HG02938 (cell line): ENCODE measurements at regions not wholly inside any gene's neighbourhood (a gene's known extent, or its start where the extent isn't known, plus 50 kb on each side); places are given as distances from the start of the nearest gene placed in this dataset.

ENCODE experiments used
- ATAC-seq: cut with Tn5 transposase; IDR thresholded peaks from one replicate; pipeline ENCODE4 v1.9.1; 2021; ENCODE audit warnings: mild to moderate bottlenecking, moderate library complexity; ENCODE audit not compliant: unreplicated experiment

GRCh38 chr12:60119327-60119726, 523.5 kb downstream of the SLC16A7 start:
- ATAC-seq, result no peak

- ATAC-seq, result no peak
Observed at GRCh38 chr12:60120199-60120598, 524.4 kb downstream of the SLC16A7 start.

GRCh38 chr12:60123557-60123956, 527.7 kb downstream of the SLC16A7 start:
- no peak for ATAC-seq

GRCh38 chr12:60137513-60137912, 541.7 kb downstream of the SLC16A7 start:
- no peak for ATAC-seq

GRCh38 chr12:60138526-60138925, 542.7 kb downstream of the SLC16A7 start:
- ATAC-seq, result no peak

- no peak for ATAC-seq
Observed at GRCh38 chr12:60144395-60144794, 548.6 kb downstream of the SLC16A7 start.

GRCh38 chr12:60148109-60148508, 552.3 kb downstream of the SLC16A7 start:
- ATAC-seq, result no peak

- ATAC-seq, result no peak
Observed at GRCh38 chr12:60148831-60149230, 553.0 kb downstream of the SLC16A7 start.

GRCh38 chr12:60152756-60153155, 556.9 kb downstream of the SLC16A7 start:
- ATAC-seq, result no peak

- ATAC-seq, result no peak
Observed at GRCh38 chr12:60159761-60160160, 563.9 kb downstream of the SLC16A7 start.

GRCh38 chr12:60162988-60163720, 567.3 kb downstream of the SLC16A7 start:
- no peak for ATAC-seq

- no peak for ATAC-seq
Observed at GRCh38 chr12:60165781-60166180, 570.0 kb downstream of the SLC16A7 start.

- no peak for ATAC-seq
Observed at GRCh38 chr12:60168441-60168840, 572.6 kb downstream of the SLC16A7 start.

GRCh38 chr12:60169904-60170303, 574.1 kb downstream of the SLC16A7 start:
- no peak for ATAC-seq

GRCh38 chr12:60172266-60173211, 576.7 kb downstream of the SLC16A7 start:
- no peak for ATAC-seq

- ATAC-seq, result no peak
Observed at GRCh38 chr12:60173224-60174170, 577.7 kb downstream of the SLC16A7 start.

- no peak for ATAC-seq
Observed at GRCh38 chr12:60174476-60174875, 578.6 kb downstream of the SLC16A7 start.

- ATAC-seq, result no peak
Observed at GRCh38 chr12:60174941-60175340, 579.1 kb downstream of the SLC16A7 start.

- ATAC-seq, result no peak
Observed at GRCh38 chr12:60176891-60177290, 581.1 kb downstream of the SLC16A7 start.

- ATAC-seq, result no peak
Observed at GRCh38 chr12:60180298-60180697, 584.5 kb downstream of the SLC16A7 start.

- no peak for ATAC-seq
Observed at GRCh38 chr12:60182354-60182753, 586.5 kb downstream of the SLC16A7 start.
